Stimulated activated CD8-positive, alpha-beta memory T cell treated with anti-CD3 and anti-CD28 coated beads, Interleukin-7, amount 100 ng/mL, for 24 hours (primary cell): ENCODE measurements at regions not wholly inside any gene's neighbourhood (a gene's known extent, or its start where the extent isn't known, plus 50 kb on each side); places are given as distances from the start of the nearest gene placed in this dataset.
"Not testable (repeated sequence)": the region's sequence is repeated elsewhere in the genome, so short reads cannot be mapped to it uniquely, and the experiment has no call there.

Experiments
- DNase-seq: peaks from one replicate; pipeline ENCODE4 v3.0.0-alpha.2; 2020; ENCODE audit warnings: low read depth

- DNase-seq = no peak
These were observed 833.6 kb downstream of the FLRT2 start for GRCh38 chr14:86363576-86363975.

- DNase-seq = no peak
These were observed 833.1 kb downstream of the FLRT2 start for GRCh38 chr14:86363047-86363446.

DNA sequence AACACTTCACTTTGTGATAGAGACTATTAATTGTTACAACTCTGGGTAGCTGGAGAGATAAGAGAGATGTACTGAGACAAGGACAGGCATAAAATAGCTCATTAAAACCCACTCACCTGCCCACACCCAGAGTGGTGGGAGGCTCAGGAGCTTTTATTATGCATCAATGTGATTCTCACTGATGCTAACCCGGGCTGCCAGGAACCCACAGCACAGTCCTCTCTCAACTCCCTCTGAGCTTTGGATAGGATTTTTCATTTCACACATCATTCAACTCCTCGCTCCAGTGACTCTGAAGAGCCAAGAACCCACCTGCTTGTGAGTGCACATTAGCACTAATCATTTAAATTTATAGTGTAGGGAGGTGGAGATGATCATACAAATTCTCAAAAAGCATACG is 827.9 kb downstream of the FLRT2 start:
- no peak for DNase-seq

DNA sequence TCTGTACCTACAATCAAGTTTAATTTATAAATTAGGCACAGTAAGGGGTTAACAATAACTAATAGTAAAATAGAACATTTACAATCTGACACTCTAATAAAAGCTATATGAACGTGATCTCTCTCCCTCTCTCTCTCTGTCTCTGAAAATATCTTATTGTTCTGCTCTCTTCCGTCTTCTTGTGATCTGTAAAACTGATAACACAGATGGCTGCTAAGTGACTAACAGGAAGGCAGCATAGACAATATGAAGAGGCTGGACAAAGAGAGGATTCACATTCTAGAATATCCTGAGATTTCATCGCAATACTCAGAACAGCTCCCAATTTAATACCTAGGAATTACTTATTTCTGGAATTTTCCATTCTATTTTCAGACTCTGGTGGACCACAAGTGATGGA is 827.2 kb downstream of the FLRT2 start:
- DNase-seq = no peak

- DNase-seq = no peak
These were observed 817.0 kb downstream of the FLRT2 start for GRCh38 chr14:86346818-86347384.

DNA sequence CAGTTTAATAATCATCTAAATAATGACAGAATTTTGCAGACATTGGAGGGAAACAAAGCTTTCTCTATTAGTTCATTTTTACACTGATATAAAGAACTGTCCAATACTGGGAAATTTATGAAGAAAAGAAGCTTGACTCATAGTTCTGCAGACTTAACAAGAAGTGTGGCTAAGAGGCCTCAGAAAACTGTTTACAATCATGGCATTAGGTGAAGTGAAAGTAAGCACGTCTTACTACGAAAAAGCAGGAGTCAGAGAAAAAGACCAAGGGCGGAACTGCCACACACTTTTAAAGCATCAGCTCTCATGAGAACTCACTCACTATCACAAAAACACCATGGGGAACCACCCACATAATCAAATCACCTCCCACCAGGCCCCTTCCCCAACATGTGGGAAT is 804.4 kb downstream of the FLRT2 start:
- no peak for DNase-seq

- no peak for DNase-seq
These were observed 803.5 kb downstream of the FLRT2 start for GRCh38 chr14:86333493-86333892.

- no peak for DNase-seq
These were observed 801.4 kb downstream of the FLRT2 start for GRCh38 chr14:86331341-86331740.

DNA sequence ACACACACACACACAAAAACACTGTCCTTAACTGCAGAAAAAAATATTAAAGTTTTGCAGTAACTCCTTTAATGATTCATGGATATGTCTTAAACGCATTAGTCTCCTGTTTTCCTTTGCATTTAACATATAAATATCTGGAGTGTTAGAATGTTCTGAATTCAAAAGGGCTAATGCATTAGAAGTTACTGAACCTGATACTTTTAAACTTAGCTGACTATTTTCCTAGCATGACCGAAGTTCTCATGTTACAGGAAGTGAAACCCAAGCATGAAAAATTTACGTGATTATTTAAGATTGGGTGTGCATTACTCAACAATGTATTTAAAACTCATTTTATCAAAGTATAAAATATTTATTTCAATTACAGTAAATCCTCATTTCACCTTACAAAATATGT is 791.2 kb downstream of the FLRT2 start:
- DNase-seq = no peak

DNA sequence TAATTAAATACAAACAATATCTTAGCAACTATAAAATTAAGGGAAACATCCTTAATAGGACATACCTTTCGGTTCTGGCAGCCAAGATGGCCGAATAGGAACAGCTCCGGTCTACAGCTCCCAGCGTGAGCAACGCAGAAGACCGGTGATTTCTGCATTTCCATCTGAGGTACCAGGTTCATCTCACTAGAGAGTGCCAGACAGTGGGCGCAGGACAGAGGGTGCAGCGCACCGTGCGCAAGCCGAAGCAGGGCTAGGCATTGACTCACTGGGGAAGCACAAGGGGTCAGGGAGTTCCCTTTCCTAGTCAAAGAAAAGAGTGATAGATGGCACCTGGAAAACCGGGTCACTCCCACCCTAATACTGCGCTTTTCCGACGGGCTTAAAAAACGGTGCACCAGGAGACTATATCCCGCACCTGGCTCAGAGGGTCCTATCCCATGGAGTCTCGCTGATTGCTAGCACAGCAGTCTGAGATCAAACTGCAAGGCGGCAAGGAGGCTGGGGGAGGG is 782.3 kb downstream of the FLRT2 start:
- not testable (repeated sequence) for DNase-seq

DNA sequence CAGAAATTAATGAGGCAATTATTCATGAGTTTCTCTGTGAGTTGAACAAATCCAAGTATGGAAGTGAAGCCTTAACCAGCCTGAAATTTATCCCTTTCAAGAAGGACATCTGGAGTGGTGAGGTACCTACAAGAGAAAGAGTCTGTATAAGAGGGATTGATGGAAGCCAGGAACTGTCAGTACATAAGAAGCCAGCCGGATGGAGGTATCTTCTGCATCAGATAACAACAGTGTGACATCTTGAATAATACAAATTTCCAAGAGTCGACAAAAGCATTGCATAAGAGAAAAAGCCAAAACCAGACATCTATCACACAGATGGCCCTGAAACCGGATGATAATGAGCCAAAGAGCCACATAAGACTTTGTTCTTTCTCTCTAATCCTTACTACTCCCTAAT is 781.2 kb downstream of the FLRT2 start:
- DNase-seq = no peak

- no peak for DNase-seq
These were observed 780.7 kb downstream of the FLRT2 start for GRCh38 chr14:86310611-86311010.

DNA sequence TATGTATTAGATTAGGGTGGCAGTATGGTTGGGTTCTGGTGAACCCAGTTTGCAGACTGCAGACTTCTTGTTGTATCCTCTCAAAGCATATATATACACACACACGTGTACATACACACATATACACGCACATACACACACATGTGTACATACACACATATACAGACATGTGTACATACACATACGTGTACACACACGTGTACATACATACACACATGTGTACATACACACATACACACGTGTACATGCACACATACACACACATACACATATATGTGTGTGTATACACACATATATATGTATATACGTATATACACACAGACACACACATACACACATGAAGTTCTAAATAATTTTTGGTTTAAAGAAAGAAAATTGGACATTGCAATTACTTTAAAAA is 780.2 kb downstream of the FLRT2 start:
- no peak for DNase-seq

GRCh38 chr14:86305058-86305457 is 775.1 kb downstream of the FLRT2 start:
- DNase-seq = no peak

DNA sequence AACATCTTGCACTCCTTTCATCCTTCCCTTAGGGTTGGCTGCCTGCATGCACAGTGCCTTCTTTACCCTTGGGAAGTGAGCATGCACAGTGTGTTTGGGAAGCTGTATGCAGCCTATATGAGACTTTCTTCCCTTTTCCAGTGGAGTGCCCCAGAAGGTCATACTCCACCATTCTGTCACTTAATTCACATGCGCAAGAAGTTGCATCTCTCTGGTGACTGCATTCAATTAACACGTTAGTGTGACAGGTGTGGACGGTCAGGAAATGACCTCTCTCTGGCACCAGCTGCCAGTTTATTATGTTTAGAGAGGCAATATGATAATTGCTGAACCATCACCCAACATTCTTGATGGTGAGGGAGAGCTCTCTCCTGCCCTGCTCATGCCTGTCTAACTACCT is 770.0 kb downstream of the FLRT2 start:
- no peak for DNase-seq

GRCh38 chr14:86296173-86296572 is 766.2 kb downstream of the FLRT2 start:
- no peak for DNase-seq

DNA sequence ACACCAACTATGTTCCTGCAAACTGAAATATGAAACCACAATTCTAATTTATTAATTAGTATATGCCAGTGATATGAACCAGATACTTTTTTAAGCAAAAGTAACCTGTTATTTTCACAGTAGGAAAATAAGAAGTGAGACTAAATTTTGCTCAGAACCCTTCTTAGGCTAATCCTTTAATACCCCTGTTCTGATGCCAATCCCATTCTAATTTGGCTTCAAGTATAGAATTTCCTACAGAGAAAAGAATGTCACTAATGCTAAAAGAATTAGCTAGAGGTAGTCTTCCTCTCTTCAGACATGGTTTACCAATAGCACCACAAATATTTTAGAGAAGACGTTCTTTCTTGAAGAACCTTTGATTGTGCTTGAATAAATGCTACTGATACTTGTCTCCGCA is 758.4 kb downstream of the FLRT2 start:
- no peak for DNase-seq

DNA sequence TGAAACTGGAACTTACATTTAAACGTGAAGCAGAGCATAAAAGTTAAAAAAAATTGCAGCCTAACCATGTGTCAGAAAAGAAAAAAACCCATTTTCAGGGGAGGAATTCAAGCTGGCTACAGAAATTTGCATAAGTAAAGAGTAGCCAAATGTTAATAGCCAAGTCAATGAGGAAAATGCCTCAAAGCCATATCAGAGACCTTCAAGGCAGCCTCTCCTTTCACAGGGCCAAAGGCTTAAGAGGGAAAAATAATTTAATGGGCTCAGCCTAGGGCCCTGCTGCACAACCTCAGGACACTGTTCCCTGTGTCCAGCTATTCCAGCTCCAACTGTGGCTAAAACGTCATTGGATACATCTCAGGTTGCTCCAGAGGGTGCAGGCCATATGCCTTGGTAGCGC is 749.5 kb downstream of the FLRT2 start:
- DNase-seq = no peak

DNA sequence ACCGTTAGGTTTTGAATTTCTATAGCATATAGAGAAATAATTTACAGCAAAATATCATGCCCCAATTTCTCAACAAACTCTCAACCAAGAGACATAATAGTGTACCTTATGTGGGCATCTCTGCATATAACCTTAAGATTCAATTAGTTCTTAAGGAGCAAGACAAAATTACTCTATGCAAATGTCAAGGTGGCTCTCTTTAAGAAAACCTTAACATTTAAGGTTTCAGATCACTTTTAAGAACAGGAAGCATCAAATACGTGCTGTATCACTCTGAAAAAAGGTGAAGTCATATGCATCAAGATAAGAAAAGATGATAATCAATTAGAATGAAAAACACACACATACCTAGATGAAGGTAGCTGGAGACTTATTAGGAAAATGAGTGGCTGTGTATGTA is 728.0 kb downstream of the FLRT2 start:
- DNase-seq = no peak

DNA sequence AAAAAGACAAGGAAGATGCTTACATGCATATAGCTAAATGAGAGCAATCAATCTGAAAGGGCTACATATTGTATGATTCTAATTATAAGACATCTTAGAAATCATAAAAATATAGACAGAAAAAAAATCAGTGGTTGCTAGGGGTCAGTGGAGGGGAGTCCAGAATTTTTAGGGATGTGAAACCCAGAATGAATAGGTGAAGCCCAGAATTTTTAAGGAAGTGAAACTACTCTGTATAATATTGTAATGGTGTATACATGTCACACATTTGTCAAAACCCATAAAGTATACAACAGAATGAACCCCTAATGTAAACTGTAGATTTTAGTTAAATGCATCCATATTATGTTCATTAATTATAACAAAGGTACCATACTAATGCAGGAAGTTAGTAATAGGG is 713.2 kb downstream of the FLRT2 start:
- no peak for DNase-seq

GRCh38 chr14:86237733-86238132 is 707.8 kb downstream of the FLRT2 start:
- DNase-seq = no peak

GRCh38 chr14:86221755-86222154 is 691.8 kb downstream of the FLRT2 start:
- no peak for DNase-seq

DNA sequence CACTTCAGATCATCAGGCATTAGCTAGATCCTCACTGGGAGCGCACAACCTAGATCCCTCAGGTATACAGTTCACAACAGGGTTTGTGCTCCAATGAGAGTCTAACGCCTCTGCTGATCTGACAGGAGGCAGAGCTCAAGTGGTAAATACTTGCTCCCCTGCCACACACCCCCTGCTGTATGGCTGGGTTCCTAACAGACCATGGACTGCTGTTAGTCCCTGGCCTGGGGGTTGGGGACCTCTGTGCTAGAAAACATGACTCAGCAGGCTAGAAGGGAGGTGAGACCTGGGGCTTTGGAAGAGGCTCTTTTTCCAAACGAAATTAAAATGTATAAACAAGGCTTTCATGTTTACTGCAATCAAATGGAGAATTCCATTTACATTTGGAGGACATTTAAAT is 691.1 kb downstream of the FLRT2 start:
- no peak for DNase-seq

- DNase-seq = no peak
These were observed 687.6 kb downstream of the FLRT2 start for GRCh38 chr14:86217523-86217922.

GRCh38 chr14:86203843-86204242 is 673.9 kb downstream of the FLRT2 start:
- no peak for DNase-seq
